GM12874 (cell line): ENCODE measurements at regions not wholly inside any gene's neighbourhood (a gene's known extent, or its start where the extent isn't known, plus 50 kb on each side); places are given as distances from the start of the nearest gene placed in this dataset.

Source experiments
- TF ChIP-seq, protein P1 (sequence below): IDR thresholded peaks from 2 replicates; pipeline ENCODE4 v1.5.1; 2011; ENCODE audit warnings: low read depth, mild to moderate bottlenecking, control low read depth, low read length, moderate library complexity; ENCODE audit not compliant: insufficient read depth

DNA sequence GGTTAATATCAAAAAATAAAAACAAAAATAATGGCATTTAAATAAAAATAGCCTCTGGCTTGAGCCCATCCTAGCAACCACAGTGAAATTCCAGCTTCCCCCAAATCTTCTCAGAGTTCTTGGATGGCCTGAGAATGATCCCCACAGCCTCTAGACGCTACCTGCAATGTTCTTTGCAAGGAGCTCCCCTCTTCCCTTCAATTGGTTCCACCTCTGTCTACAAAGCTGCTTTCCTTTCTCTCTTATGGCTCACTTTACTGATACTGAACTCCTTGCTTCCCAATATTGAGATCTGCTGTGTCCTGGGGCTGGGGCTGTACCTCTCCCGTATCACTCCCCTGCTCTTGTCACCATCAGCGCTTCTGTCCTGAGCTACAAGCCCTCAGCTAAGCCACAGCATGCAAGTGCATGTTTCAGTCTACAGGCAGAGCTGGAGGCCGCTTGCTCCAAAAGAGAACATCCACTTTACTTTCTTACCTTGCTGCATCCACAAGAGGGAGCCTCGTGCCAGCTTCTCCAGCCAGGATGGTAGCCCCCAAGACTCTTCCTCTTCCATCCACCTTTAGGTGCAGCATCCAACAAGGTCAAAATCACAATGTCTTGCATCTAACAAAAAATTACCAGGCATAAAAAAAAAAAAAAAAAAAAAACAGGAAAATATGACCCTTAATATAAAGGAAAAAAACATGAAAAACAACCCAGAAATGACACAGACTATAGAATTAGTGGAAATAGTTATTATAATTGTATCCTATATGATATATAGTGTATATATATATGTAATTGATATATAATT, 57.4 kb upstream of the PRSS3 start:
- TF ChIP-seq, protein P1, sequence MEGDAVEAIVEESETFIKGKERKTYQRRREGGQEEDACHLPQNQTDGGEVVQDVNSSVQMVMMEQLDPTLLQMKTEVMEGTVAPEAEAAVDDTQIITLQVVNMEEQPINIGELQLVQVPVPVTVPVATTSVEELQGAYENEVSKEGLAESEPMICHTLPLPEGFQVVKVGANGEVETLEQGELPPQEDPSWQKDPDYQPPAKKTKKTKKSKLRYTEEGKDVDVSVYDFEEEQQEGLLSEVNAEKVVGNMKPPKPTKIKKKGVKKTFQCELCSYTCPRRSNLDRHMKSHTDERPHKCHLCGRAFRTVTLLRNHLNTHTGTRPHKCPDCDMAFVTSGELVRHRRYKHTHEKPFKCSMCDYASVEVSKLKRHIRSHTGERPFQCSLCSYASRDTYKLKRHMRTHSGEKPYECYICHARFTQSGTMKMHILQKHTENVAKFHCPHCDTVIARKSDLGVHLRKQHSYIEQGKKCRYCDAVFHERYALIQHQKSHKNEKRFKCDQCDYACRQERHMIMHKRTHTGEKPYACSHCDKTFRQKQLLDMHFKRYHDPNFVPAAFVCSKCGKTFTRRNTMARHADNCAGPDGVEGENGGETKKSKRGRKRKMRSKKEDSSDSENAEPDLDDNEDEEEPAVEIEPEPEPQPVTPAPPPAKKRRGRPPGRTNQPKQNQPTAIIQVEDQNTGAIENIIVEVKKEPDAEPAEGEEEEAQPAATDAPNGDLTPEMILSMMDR, result peak; percentile 73

- TF ChIP-seq, protein P1, result no peak
Observed at GRCh38 chr9:33739398-33739797, 56.0 kb upstream of the PRSS3 start.

- TF ChIP-seq, protein P1, result no peak
Observed at GRCh38 chr9:33740075-33740474, 55.3 kb upstream of the PRSS3 start.

DNA sequence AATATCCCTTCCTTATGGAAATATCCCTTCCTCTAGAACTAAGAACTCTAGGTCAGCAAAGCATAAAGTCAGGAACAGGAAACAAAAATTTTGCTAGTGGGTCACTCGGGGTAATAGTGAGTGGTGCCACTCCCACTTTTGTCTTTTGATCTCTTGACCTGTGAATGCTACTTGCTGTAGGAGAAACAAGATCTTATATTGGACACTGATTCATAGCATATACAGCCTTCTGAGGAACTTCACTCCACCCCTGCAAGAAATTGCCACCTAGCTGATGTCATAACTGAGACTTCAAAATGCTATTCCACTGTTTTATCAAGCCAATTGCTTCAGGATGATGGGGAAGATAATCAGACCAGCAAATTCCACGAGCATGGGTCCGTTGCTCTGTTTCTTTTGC, 53.3 kb upstream of the PRSS3 start:
- TF ChIP-seq, protein P1, result no peak

DNA sequence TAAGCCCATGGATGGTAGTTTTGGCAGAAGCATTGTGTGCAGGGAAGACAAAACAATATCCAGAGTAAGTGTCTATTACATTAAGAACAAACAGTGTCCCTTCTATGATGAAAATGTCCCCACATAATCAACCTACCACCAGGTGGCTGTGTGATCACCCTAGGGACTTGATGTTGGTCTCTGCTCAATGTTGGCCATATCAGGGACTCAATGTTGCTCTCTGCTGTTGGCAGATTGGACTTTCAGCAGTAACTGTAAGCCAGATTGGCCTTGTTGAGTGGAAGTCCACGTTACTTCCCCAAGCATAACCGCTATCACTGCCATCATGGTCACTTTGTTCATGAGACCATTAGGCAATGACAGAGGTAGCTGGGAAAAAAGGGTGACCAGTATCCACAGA, 52.8 kb upstream of the PRSS3 start:
- TF ChIP-seq, protein P1, result peak; percentile 28; the same call in 1 of the 2 replicates
